G401.6 (cell line): ENCODE measurements at regions not wholly inside any gene's neighbourhood (a gene's known extent, or its start where the extent isn't known, plus 50 kb on each side); places are given as distances from the start of the nearest gene placed in this dataset.
A peak's percentile ranks its signal among the peaks of the same experiment; 100 is the strongest.

Experiments
- FAIRE-seq: peaks from 2 replicates; lab custom pipeline; 2012; peaks lifted over from hg19 to GRCh38; lab: Jason Lieb, UNC

DNA sequence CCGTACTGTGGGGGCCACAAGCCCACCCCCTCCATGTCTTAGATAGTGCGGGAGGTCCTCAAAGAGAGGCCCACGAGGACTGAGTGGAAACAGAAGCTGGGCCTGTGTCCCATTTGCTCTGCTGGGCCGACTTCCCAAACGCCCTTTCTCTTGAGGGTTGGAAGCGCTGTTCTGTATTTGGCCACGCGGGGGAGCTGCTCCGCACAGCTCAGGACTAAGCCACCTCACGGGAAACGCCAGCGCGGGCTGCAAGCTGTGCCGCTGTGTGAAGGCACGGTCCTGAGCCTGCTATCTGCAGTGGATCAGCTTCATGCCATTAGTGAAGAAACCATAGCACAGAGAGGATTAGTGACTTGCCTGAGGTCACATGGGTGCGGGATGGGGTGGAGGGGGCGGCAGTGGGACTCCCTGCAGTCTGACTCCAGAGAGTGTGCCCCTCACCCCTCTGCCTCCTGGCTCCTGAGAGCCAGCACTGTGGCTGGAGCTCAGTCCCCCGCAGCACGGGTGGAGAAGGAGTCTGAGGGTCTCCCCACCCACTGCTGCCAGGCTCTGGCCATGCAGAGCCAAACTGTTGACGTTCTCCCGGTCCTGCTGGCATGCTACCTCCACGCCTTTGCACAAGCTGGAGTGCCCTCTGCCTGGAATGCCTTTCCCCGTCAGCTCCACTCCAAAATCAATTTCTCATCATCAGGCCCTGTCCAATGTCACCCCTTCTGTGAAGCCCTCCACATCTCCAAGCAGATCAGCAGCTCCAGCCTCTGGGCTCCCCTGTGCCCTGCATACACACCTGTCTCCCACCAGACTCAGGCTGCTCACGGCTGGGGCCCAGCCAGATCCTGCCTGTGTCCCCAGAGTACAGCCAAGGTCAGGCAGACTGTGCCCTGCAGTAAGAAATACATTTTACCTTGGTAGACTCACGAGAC, 51.5 kb upstream of the LRRC32 start:
- FAIRE-seq: peak; percentile 21

DNA sequence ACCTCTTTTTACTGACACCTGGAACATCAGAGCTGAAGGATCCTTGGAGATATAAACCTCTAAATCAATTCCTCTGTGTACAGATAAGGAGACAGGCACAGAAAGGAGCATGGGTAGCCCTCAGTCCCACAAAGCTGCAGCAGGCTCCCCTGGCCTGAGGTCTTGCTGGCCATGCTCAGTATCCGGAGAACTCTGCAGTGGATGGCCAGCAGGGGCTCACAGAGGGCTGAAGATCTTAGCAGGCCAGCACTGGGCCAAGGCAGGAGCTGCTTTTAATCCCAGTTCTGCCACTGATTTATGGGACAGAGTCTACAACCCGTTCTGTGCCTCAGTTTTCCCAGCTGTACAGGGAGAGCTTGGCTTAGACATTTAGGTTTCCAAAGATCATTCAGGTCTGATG, 52.6 kb upstream of the LRRC32 start:
- no peak for FAIRE-seq

DNA sequence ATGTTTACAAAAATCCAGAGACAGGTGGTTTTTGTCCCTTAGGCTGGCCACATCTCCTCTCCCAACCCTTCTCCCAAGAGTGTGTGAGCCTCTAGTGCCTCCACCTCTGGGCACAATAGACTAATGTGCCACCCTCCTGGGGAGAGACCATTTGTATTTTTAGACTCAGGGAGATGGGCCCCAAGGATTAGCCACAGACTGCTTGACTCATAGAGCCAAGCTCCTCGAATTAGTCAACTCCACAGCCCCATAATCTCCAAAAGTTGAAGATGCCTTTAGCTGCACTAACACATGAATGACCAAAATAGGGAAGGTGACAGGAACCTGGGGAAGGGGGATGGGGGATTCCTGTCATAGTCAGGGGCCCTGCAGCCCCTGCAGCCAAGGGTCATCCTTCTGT, 53.0 kb upstream of the LRRC32 start:
- FAIRE-seq: no peak

DNA sequence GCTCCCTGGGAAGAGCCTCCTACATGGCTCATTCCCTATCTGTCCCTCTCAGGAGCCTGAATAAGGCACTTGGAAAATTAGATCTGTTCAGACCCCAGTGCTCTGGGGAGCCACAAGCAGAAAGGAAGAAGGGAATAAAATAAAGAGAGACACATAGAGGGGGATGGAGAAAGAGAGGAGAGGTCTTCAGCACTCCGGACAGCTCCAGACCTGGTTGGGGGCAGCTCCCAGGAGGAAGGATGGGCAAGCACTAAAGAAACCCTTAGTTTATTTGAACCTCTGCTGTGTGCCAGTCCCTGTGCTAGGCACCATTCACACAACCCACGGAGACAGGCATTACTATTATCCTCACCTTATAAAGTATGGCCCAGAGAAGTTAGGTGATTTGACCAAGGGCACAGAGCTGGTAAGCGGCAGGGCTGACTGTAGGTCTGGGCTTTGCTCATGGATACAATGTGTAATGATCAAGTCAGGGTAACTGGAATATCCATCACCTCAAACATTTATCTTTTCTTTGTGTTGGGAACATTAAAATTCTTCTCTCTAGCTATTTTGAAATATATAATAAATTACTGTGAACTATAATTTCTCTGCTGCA, 53.7 kb upstream of the LRRC32 start:
- FAIRE-seq: no peak

DNA sequence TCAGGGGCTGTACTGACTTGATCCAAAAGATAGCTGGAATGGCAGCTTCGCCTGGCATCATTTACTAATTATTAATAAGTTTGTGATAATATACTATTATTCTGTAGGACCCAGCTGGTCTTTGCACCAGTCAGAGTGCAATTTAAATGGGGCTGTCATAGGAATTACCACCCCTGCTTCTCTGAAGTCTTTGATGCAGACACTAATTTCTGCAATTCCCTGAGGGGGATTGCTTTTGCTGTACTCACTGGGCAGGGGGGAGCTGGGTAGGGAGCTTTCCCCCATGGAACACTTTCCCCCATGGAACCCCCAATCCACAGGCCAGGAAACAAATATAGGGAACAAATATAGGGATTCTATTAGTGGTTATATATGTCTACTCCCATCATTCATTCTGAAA, 54.9 kb upstream of the TSKU start:
- no peak for FAIRE-seq

DNA sequence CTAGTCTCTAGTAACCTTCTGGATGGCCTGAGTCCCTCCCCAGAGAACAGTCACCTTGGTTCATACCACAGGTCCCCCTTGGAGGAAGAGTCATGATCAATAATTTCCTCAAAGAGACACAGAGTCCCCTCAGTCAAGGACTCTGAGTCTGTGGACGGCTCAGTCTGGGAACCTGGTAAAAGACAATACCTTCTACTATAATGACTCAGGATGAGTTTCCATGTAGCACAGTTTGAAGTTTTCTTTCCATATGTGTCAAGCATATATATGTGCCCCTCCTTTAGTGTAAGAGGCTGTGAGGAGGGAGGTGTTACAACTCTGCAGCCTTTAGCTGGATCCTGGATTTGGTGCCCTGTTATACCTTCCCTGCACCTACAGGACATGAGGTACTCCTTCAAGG, 54.4 kb upstream of the TSKU start:
- no peak for FAIRE-seq

DNA sequence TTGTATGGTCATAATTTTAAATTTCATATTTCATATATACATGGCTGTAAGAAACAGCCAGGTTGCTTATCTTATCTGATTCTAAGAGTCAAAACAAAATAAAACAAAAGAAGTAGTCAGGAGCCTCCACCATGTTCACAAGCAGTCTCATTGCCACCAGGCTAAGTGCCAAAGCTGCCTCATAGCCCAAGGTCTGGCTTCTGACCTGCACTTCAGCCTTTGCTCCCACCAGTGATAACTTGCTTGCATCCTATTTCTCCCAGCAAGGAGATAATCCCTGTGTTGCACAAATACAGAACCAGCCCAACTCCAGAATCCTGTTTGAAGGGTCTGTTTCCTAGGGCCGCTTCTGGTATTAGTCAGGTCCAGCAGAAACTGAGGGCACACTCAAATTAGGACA, 53.9 kb upstream of the TSKU start:
- no peak for FAIRE-seq

DNA sequence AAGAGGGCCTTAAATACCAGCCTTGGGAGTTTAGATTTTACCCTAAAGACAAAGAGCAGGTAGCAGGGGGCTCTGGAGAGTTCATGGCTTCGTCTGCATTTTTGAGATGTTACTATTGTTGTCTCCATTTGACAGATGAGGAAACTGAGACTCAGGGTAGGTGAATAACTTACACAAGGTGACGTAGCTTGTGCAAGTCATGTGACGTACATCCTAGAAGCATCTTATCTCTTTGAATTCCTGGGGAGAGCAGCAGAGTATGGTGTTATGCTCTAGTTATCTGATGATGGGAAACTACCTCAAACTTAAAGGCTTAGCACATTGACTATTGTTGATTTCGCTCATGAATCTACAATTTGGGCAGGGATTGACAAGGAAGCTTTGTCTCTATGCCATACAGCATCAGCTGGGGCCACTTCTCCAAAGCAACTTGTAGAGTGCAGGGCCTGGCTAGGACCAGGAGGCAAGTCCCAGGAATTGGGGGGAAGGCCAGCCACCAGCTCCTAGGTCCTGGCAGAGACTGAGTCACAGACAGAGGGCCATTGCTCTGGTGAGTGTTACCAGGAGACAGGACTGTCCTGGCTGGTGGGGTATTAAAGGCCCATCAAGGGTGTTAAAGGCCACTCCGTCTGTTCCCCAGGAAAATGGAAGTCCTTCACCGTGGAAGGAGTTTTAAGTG, 52.1 kb upstream of the TSKU start:
- FAIRE-seq: no peak

DNA sequence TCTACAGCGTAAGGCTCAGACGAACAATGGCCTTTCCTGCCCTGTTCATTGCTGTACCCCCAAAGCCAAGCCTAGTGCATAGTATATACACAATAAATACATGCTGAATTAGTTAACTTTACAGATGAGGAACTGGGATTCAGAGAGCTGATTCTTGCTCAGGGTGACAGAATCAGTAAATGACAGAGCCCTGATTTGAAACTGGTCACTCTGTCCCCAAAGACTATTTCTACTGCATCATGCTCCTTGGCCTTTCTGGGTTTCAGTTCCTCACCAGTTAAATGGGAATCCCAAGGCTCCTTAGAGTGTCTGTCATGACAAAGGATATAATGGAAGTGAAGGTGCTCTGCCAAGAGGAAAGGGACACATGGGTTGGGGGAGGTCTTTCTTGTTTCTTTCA, 50.5 kb upstream of the TSKU start:
- FAIRE-seq: no peak
